Activated T-cell treated with anti-CD3 and anti-CD28 coated beads, Interleukin-2, amount 50 U/mL, for 72 hours (primary cell): ENCODE measurements at regions not wholly inside any gene's neighbourhood (a gene's known extent, or its start where the extent isn't known, plus 50 kb on each side); places are given as distances from the start of the nearest gene placed in this dataset.
"Not testable (repeated sequence)": the region's sequence is repeated elsewhere in the genome, so short reads cannot be mapped to it uniquely, and the experiment has no call there.

Experiments used
- ATAC-seq, 2 donors: fragments of 150-1000 bp; cut with Tn5 transposase; replicated peaks in 1 of 2; 2 replicates each; pipeline ENCODE4 v1.10.0; 2021; ENCODE audit warnings: moderate library complexity in 2 of 2, mild to moderate bottlenecking in 1 of 2
- DNase-seq, 2 donors: peaks; one replicate each; pipeline ENCODE4 v3.0.0; 2021 to 2022; ENCODE audit warnings: mixed read lengths in 1 of 2
- H3K27ac Mint-ChIP-seq: one replicate; pipeline ENCODE4 v1.8.0; 2022; ENCODE audit warnings: mild to moderate bottlenecking, moderate library complexity, mixed read lengths
- H3K27me3 Mint-ChIP-seq: one replicate; pipeline ENCODE4 v1.8.0; 2022; ENCODE audit warnings: low read depth, mixed read lengths
- H3K36me3 Mint-ChIP-seq, 2 donors: one replicate each; pipeline ENCODE4 v1.8.0; 2022; ENCODE audit warnings: mixed read lengths in 2 of 2, mild to moderate bottlenecking in 1 of 2; ENCODE audit not compliant: insufficient read depth in 2 of 2
- H3K4me1 Mint-ChIP-seq: one replicate; pipeline ENCODE4 v1.8.0; 2022; ENCODE audit warnings: low read depth, mixed read lengths
- H3K4me3 Mint-ChIP-seq, 2 donors: one replicate each; pipeline ENCODE4 v1.8.0; 2022; ENCODE audit warnings: mild to moderate bottlenecking in 2 of 2, mixed read lengths in 2 of 2, moderate library complexity in 2 of 2
- H3K9me3 Mint-ChIP-seq, 2 donors: one replicate each; pipeline ENCODE4 v1.8.0; 2022; ENCODE audit warnings: mixed read lengths in 2 of 2

DNA sequence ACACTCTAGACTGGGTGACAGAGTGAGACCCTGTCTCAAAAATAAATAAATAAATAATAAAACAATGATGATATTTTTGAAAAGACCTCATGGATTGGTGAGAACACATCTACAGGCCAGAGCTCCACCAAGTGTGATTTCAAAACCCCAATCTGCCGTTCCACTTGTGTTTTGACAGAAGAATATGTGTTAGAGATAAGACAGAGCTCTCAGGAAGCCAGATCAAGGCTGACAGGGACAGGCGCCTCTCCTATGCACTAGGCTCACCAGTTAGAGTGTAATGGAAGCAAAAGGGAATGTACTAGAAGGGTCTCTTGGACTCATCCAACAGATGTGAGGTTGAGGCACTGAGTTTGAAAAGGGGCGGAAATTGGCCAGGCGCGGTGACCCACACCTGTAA lies 110.7 kb upstream of the ERRFI1 start:
- Mint-ChIP-seq H3K4me3 (no peak overlapping the region), H3K27me3 (peaks cover 45% of the 10 kb centered on the region), H3K36me3 (no peaks in the 10 kb centered on the region), H3K4me1 (peaks cover 8% of the 10 kb centered on the region), H3K27ac (no peak overlapping the region), H3K9me3 (no peaks in the 10 kb centered on the region)
- ATAC-seq (no peak), DNase-seq (no peak)

- H3K27ac Mint-ChIP-seq: no peak overlapping the region
- no peaks in the 10 kb centered on the region for H3K9me3 Mint-ChIP-seq
- no peaks in the 10 kb centered on the region for H3K36me3 Mint-ChIP-seq
- H3K4me3 Mint-ChIP-seq: no peak overlapping the region
- DNase-seq (no peak), ATAC-seq (no peak)
- H3K27me3 Mint-ChIP-seq: peaks cover 45% of the 10 kb centered on the region
- peaks cover 8% of the 10 kb centered on the region for H3K4me1 Mint-ChIP-seq
Measured at GRCh38 chr1:8135250-8135649, 109.1 kb upstream of the ERRFI1 start.

DNA sequence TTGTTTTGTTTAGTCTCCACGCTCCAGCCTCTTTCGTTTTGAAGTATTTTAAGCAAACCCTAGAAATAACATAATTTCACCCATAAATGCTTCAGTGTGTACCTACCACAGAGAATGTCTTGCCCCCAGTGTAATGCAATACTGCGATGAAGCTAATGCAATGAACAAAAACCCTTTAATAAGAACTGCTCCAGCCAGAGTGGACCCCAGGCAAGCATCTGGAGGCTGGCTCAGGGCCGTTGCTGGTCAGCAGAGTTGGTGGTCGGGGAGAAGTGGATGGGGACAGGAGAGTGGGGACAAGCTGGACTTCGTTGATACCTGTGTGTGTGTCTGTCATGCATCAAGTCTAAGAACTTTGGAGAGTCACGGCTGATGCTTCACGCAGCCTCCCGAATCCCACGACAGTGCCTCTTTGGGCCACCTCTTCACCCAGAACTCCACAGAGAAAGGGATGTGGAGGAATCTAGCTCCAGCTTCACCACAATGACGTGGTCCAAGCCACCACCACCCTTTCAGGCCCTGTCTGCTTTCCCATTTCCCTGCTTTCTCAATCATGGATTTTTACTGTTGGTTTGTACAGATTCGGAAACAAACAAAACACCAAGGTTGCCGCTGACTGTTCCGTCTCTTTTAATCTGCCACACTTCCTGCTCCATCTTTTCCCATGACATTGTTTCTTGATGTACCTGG lies 108.6 kb upstream of the ERRFI1 start:
- no peaks in the 10 kb centered on the region for H3K36me3 Mint-ChIP-seq
- no peak overlapping the region for H3K4me3 Mint-ChIP-seq
- H3K27ac Mint-ChIP-seq: no peak overlapping the region
- ATAC-seq (no peak), DNase-seq (no peak)
- H3K4me1 Mint-ChIP-seq: peaks cover 8% of the 10 kb centered on the region
- peaks cover 45% of the 10 kb centered on the region for H3K27me3 Mint-ChIP-seq
- no peaks in the 10 kb centered on the region for H3K9me3 Mint-ChIP-seq

DNA sequence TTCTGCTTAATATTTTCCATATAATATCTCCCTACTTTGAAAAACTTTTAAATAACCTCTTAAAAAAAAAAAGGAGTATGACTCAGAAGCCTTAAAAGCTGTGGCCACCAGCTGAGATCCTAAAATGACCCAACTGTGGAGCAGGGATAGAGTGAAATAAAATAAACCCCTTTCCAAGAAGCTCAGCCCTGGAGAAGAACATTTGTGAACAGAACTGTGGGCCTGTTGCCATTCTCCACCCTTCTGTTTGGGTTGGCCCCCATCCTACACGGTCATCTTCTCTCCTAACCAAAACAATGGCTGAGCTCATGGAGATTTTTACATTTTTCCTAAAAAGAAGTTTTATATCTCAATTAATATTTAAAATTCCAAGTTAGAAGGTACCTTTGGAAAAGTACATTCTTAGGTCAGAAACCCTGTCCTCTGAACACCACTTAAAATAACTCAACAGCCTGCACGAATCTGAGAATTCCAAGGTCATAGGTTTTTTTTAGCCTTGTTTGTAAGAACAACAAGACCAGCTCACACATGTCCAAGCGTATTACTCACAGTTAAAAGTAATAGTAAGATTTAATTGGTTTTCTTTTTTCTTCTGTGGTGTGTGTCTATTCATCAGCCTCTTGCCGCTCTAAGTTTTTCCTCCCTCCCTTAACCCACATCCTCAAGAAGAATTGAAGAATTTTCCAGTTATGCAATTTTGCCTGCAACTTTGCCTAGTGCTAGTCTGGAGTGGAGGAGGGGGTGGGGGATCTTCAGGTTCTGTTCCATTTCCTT lies 107.7 kb upstream of the ERRFI1 start:
- Mint-ChIP-seq H3K27me3 (peaks cover 43% of the 10 kb centered on the region), H3K4me3 (no peak overlapping the region), H3K9me3 (no peaks in the 10 kb centered on the region), H3K4me1 (peaks cover 8% of the 10 kb centered on the region), H3K27ac (no peak overlapping the region), H3K36me3 (no peaks in the 10 kb centered on the region)
- DNase-seq (no peak), ATAC-seq (no peak)

DNA sequence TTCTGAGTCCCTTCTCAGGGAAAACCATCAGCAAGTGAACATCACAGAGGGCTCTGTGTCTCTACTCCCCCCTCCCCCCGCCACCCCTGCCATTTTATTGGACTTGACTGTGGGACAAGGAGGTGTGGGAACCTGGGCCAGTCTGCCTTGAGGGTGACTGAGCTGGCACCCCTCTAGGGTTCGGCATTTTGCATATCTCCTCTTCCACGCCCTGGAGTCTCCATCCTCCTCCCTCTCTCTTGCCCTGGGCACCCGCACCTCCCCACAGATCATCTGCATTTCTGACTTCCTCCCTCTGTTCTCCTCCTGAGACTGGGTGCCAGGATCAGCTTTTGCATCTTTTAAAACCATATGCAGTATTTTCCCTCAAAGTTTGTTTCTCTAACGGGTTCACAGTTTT lies 107.1 kb upstream of the ERRFI1 start:
- no peak for ATAC-seq
- H3K27me3 Mint-ChIP-seq: peaks cover 39% of the 10 kb centered on the region

GRCh38 chr1:8127171-8127641 lies 101.1 kb upstream of the ERRFI1 start:
- DNase-seq (no peak), ATAC-seq (no peak)
- Mint-ChIP-seq H3K36me3 (peaks cover 0 to 4% of the 10 kb centered on the region in 2 donors), H3K9me3 (no peaks in the 10 kb centered on the region), H3K27ac (no peak overlapping the region), H3K4me3 (no peak overlapping the region), H3K4me1 (peaks cover 3% of the 10 kb centered on the region), H3K27me3 (peaks cover 3% of the 10 kb centered on the region)

More for the DNA sequence above, 107.1 kb upstream of the ERRFI1 start:
- no peak for DNase-seq
- Mint-ChIP-seq H3K27ac (no peak overlapping the region), H3K9me3 (no peaks in the 10 kb centered on the region), H3K36me3 (no peaks in the 10 kb centered on the region), H3K4me3 (no peak overlapping the region), H3K4me1 (peaks cover 8% of the 10 kb centered on the region)

GRCh38 chr1:8122477-8123407 lies 96.6 kb upstream of the ERRFI1 start:
- Mint-ChIP-seq H3K4me1 (peaks cover 20% of the 10 kb centered on the region), H3K27me3 (peaks cover 29% of the 10 kb centered on the region), H3K9me3 (no peaks in the 10 kb centered on the region), H3K27ac (no peak overlapping the region), H3K36me3 (peaks cover 0 to 4% of the 10 kb centered on the region in 2 donors), H3K4me3 (no peak overlapping the region)
- DNase-seq (no peak), ATAC-seq (no peak)

DNA sequence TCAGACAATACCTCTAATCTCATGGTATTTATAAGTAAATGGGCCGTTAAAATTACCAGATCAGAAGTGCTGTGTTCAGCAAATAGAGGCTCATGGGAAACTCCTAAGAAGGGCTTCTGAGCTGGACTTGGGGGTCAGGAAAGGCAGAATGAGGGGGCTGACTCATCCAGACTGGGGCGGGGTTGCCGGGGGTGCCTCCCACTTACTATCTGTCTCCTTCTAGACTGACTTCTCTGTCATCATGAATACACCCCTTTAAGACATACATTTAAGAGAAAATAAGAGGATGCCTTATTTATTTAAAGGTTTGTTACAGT lies 96.0 kb upstream of the ERRFI1 start:
- Mint-ChIP-seq H3K36me3 (peaks cover 0 to 4% of the 10 kb centered on the region in 2 donors), H3K27me3 (peaks cover 29% of the 10 kb centered on the region), H3K27ac (no peak overlapping the region), H3K9me3 (no peaks in the 10 kb centered on the region), H3K4me3 (no peak overlapping the region), H3K4me1 (peaks cover 20% of the 10 kb centered on the region)
- ATAC-seq (no peak), DNase-seq (no peak)

DNA sequence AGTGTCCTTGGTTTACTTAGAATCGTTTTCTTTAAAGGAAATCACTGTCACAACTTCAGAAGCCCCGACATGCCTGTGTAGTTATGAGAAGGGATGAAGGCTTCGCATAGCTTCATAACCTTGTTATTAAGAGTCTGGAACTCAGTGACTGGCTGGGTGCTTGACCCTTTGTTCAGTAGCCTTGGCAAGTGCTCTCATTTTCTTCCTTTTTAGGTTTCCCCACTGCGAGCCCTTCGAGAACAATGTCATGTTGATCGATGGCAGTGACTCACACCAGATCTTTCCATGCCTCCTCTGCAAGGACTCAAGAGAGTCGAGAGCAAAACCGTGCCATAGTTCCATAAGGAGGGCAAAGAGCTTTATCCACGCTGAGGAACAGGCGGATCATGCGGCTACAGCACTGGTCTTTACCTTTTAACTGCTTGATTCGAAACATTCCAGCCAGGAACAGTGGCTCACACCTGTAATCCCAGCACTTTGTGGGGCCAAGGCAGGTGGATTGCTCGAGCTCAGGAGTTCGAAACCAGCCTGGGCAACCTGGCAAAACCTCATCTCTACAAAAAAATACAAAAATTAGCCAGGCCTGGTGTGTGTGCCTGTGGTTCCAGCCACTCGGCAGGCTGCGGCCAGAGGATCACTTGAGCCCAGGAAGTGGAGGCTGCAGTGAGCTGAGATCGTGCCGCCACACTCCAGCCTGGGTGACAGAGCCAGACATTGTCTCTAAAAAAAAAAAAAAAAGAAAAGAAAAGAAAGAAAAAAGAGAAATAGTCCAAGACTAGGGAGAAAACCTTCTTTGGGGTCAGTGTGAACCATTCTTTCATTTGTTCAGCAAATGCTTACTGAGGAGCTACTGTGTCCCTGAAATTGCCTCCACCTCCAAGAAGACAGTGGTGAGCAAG lies 95.4 kb upstream of the ERRFI1 start:
- peaks cover 20% of the 10 kb centered on the region for H3K4me1 Mint-ChIP-seq
- no peak overlapping the region for H3K27ac Mint-ChIP-seq
- peak overlapping the region; percentile 23 to 47 for H3K4me3 Mint-ChIP-seq
- peaks cover 0 to 4% of the 10 kb centered on the region in 2 donors for H3K36me3 Mint-ChIP-seq
- H3K27me3 Mint-ChIP-seq: peaks cover 29% of the 10 kb centered on the region
- ATAC-seq: no peak
- H3K9me3 Mint-ChIP-seq: no peaks in the 10 kb centered on the region
- DNase-seq: no peak

- Mint-ChIP-seq H3K27ac (no peak overlapping the region), H3K9me3 (no peaks in the 10 kb centered on the region), H3K27me3 (peaks cover 29% of the 10 kb centered on the region), H3K4me1 (peaks cover 20% of the 10 kb centered on the region), H3K36me3 (peaks cover 0 to 3% of the 10 kb centered on the region in 2 donors), H3K4me3 (peak overlapping the region; percentile 23 to 47)
- ATAC-seq (no peak), DNase-seq (no peak)
Measured at GRCh38 chr1:8120693-8121260, 94.7 kb upstream of the ERRFI1 start.

- Mint-ChIP-seq H3K4me1 (peaks cover 20% of the 10 kb centered on the region), H3K27me3 (peaks cover 29% of the 10 kb centered on the region)
- H3K36me3 Mint-ChIP-seq, H3K4me3 Mint-ChIP-seq, ATAC-seq, H3K9me3 Mint-ChIP-seq, DNase-seq, H3K27ac Mint-ChIP-seq: not testable (repeated sequence)
Measured at GRCh38 chr1:8118736-8119135, 92.6 kb upstream of the ERRFI1 start.

DNA sequence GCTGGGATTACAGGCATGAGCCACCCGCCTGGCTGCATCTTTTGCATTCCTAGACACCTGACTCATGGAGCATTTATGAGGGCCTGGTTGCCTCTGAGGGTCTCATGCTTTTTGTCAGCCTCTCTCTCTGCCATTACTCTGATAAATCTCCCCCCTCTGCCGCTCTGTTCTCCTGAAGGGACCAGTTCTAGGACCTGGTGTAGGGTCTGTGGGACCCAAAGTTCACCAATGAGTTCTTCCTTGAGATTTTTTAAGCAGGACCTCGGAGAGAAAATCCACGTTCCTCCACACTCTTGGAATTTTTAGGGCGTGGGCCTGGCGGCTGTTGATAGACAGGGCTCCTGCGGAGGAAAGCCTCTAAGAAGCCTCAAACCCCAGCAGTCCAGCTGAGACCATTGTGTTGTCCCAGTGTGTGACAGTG lies 91.9 kb upstream of the ERRFI1 start:
- ATAC-seq (no peak), DNase-seq (no peak)
- Mint-ChIP-seq H3K36me3 (no peaks in the 10 kb centered on the region), H3K27ac (no peak overlapping the region), H3K27me3 (peaks cover 29% of the 10 kb centered on the region), H3K4me3 (no peak overlapping the region), H3K9me3 (no peaks in the 10 kb centered on the region), H3K4me1 (peaks cover 20% of the 10 kb centered on the region)
